GM20000 (cell line): ENCODE measurements at regions not wholly inside any gene's neighbourhood (a gene's known extent, or its start where the extent isn't known, plus 50 kb on each side); places are given as distances from the start of the nearest gene placed in this dataset.

Experiments used
- DNase-seq: peaks from one replicate; pipeline ENCODE4 v3.0.0; 2012; ENCODE audit warnings: low spot score
- TF ChIP-seq, protein P1 (sequence below): IDR thresholded peaks from 2 replicates; pipeline ENCODE4 v1.5.1; 2012; ENCODE audit warnings: mild to moderate bottlenecking, control low read depth; ENCODE audit errors: extremely low read depth, missing control alignments

DNA sequence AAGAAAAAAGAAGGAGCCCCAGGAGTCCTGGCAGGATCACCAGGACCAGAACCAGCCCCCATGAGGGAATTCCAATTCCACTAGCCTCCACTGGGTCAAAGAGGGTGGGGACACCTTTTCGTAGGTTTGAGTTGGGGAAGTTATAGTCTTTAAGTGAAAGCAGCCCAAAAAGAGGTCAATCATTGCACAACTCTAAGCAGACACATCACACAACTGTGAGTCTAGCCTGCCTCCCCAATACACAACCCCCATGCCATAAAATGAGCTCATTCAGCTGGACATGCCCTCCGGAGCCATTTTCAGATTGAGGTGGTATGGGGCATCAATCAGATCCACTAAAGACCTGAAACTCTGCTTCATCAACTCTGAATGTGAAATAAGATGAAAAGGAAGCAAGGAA, 179.9 kb downstream of the NPHP4 start:
- no peak for DNase-seq
- TF ChIP-seq, protein P1, sequence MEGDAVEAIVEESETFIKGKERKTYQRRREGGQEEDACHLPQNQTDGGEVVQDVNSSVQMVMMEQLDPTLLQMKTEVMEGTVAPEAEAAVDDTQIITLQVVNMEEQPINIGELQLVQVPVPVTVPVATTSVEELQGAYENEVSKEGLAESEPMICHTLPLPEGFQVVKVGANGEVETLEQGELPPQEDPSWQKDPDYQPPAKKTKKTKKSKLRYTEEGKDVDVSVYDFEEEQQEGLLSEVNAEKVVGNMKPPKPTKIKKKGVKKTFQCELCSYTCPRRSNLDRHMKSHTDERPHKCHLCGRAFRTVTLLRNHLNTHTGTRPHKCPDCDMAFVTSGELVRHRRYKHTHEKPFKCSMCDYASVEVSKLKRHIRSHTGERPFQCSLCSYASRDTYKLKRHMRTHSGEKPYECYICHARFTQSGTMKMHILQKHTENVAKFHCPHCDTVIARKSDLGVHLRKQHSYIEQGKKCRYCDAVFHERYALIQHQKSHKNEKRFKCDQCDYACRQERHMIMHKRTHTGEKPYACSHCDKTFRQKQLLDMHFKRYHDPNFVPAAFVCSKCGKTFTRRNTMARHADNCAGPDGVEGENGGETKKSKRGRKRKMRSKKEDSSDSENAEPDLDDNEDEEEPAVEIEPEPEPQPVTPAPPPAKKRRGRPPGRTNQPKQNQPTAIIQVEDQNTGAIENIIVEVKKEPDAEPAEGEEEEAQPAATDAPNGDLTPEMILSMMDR = no peak

DNA sequence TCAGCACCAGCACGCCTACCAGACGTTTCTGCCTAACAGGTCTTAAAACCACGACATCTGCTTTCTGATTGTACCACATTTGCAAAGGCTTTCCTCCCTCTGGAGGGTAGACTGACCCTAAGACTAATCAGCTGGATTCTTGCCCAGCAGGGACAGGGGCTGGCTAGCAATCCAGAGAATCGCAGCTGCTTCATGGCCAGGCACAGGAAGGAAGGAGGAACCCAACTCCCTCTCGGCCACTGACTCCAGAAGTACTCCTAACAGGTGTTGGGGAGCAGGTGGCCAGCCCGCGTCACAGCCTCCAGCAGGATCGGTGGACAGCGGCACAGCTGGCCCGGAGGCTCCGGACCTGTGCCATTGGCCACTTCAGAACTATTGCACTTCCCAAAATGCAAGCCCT, 180.8 kb downstream of the NPHP4 start:
- no peak for DNase-seq
- TF ChIP-seq, protein P1 = no peak

DNA sequence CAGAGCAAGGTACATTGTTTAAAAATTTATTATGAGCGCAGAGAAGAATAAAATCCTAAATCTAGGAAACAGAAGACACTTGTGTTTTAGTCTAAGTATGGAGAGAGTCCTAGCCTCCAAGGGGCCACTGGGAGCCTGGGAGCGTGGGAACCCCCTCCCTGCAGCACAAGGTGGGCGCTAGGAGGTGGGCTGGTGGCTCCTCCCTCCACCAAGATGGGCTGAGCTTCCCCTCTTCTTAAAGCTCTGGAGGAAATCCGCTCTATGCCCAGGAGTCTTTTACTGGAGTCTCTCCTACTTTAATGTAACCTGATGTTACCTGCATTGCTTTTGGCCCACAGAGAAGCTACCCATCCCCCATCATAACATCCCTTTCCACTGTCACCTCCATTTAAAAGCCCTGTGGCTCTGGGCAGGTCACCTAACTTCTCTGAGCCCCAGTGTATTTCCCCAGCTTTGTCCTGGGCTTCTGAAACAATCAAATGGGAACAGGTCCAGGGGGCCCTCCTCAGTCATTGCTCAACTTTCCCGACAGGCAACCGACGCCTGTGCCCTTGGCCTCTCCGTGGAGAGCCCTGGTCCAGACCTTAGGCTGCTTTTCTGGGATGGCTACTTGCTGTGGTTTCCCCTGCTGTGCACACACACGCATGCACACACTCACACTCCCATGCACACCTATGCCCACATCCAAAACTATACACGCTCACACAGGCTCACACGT, 181.5 kb downstream of the NPHP4 start:
- no peak for DNase-seq
- TF ChIP-seq, protein P1 = no peak

DNA sequence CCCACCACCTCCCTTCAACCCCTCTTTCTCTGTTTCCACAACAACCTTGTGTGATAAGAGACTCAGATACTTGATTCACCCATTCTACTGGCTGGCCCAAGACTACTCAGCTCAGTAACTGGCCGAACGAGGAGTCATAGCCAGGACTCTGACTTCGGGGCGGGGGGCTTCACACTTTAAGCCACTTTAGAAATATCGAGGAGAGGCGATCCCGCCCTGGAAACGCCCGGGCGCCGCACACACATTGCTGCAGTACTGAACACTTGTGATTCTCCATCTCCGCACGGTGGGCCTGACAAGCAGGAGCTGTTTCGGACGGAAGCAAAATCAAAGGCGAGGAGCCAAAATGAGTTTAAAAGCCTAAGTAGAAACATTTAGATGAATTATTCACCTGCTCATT, 182.1 kb downstream of the NPHP4 start:
- TF ChIP-seq, protein P1 = no peak
- no peak for DNase-seq

DNA sequence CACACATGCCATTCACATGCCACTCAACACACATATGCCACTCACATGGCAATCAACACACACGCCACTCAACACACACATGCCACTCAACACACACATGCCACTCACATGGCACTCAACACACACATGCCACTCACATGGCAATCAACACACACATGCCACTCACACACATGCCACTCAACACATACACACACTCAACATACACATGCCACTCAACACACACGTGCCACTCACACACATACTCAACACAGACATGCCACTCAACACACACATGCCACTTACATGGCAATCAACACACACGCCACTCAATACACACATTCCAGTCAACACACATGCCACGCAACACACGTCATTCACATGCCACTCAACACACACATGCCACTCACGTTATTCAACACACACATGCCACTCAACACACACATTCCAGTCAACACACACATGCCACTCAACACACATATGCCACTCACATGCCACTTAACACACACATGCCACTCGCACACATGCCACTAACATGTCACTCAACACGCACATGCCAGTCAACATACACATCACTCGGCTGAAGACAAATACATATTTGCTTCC, 182.9 kb downstream of the NPHP4 start:
- DNase-seq = no peak
- TF ChIP-seq, protein P1 = no peak

DNA sequence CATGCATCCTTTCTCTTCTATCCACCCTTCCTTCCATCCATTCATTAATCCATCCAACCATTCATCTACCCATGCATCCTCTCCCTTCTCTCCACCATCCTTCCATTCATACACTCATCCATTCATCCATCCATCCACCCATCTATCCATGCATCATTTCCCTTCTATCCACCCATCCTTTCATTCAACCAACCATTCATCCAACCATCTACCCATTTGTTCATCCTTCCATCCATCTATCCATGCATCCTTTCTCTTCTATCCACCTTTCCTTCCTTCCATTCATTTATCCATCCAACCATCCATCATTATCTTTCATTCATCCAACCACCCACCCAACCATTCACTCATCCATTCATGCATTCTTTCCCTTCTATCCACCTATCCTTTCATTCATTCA, 188.4 kb downstream of the NPHP4 start:
- TF ChIP-seq, protein P1 = no peak
- DNase-seq = no peak

DNA sequence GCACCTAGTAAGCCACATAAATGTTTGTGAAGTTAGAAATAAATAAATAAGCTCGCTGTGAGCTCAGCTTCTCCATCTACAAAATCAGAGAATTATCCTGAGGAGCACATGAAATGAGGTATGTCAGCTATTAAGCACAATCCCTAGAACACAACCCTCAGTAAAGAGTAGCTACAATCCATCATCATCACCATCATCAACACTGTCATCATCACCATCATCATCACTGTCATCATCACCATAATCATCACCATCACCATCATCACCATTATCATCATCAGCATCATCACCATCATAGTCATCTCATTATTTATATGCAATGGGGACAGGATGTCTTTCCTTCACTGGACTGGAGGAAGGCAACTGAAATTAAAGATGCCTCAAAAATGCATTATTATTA, 189.6 kb downstream of the NPHP4 start:
- DNase-seq = no peak
- TF ChIP-seq, protein P1 = no peak
